PFSK-1 (cell line): ENCODE measurements at regions not wholly inside any gene's neighbourhood (a gene's known extent, or its start where the extent isn't known, plus 50 kb on each side); places are given as distances from the start of the nearest gene placed in this dataset.

Source experiments
- FOXP2 ChIP-seq: optimal IDR thresholded peaks from 2 replicates; pipeline ENCODE3; 2011; ENCODE audit warnings: borderline replicate concordance, control low read depth, inconsistent platforms; ENCODE audit not compliant: insufficient read depth; ENCODE audit errors: extremely low read length, extremely low read depth
- POLR2AphosphoS5 ChIP-seq: IDR thresholded peaks from 2 replicates; pipeline ENCODE4 v1.6.1; 2012; ENCODE audit warnings: low read depth, mild to moderate bottlenecking, control low read depth, low read length, moderate library complexity

DNA sequence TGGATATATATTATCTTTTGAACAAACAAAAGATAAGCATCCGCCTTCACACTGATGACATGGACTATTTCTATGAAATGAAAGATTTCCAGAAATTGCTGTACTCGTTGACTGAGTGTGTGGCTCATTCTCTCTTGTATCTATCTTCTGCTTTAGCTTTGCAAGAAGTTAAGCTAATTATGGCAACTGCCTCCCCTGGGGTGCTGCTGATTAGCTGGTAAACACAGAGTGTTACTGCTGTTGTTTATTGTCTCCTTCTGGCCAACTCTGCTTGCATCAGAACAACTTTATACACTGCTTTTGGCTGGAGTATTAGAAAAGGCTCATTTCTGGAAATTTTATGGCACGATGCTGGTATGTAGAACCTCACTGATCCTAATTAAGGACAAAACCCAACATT is 95.6 kb upstream of the SNX7 start:
- TF ChIP-seq FOXP2: no peak
- no peak for TF ChIP-seq POLR2AphosphoS5
